Brain microvascular endothelial cell (primary cell): ENCODE measurements at regions not wholly inside any gene's neighbourhood (a gene's known extent, or its start where the extent isn't known, plus 50 kb on each side); places are given as distances from the start of the nearest gene placed in this dataset.
"Not testable (repeated sequence)": the region's sequence is repeated elsewhere in the genome, so short reads cannot be mapped to it uniquely, and the experiment has no call there.

Source experiments
- DNase-seq: peaks from one replicate; pipeline ENCODE4 v3.0.0-alpha.2; 2020
- H3K27ac ChIP-seq: fragments of 250-450 bp; sonication (Bioruptor Pico); 2 replicates; pipeline ENCODE4 v1.5.1; 2020; ENCODE audit warnings: mild to moderate bottlenecking, moderate library complexity
- H3K27me3 ChIP-seq: fragments of 250-450 bp; sonication (Bioruptor Pico); replicated peaks from 2 replicates; pipeline ENCODE4 v1.5.1; 2020; ENCODE audit warnings: mild to moderate bottlenecking
- H3K36me3 ChIP-seq: fragments of 250-450 bp; sonication (Bioruptor Pico); replicated peaks from 2 replicates; pipeline ENCODE4 v1.5.1; 2020; ENCODE audit warnings: mild to moderate bottlenecking
- H3K4me3 ChIP-seq: 2 replicates; pipeline ENCODE4 v1.5.1; 2011; ENCODE audit warnings: low read depth, mild to moderate bottlenecking, control low read depth, low read length, moderate library complexity
- in situ Hi-C: cut with HindIII; loops from 2 replicates; pipeline ENCODE4 v1.10.0; 2017; ENCODE audit warnings: low sequenced_read_pairs, low pct_ligation_motif_present
- TF ChIP-seq, protein P1 (sequence below): IDR thresholded peaks from 2 replicates; pipeline ENCODE4 v1.5.1; 2011; ENCODE audit warnings: low read depth, mild to moderate bottlenecking, moderate library complexity, low read length, control low read depth, inconsistent platforms; ENCODE audit errors: missing control alignments

GRCh38 chr13:94851576-94851975, 139.2 kb upstream of the SOX21 start:
- no peak overlapping the region for H3K27ac ChIP-seq
- in situ Hi-C loops: no loop called here
- no peaks in the 10 kb centered on the region for H3K36me3 ChIP-seq
- TF ChIP-seq, protein P1, sequence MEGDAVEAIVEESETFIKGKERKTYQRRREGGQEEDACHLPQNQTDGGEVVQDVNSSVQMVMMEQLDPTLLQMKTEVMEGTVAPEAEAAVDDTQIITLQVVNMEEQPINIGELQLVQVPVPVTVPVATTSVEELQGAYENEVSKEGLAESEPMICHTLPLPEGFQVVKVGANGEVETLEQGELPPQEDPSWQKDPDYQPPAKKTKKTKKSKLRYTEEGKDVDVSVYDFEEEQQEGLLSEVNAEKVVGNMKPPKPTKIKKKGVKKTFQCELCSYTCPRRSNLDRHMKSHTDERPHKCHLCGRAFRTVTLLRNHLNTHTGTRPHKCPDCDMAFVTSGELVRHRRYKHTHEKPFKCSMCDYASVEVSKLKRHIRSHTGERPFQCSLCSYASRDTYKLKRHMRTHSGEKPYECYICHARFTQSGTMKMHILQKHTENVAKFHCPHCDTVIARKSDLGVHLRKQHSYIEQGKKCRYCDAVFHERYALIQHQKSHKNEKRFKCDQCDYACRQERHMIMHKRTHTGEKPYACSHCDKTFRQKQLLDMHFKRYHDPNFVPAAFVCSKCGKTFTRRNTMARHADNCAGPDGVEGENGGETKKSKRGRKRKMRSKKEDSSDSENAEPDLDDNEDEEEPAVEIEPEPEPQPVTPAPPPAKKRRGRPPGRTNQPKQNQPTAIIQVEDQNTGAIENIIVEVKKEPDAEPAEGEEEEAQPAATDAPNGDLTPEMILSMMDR: no peak
- H3K27me3 ChIP-seq: no peaks in the 10 kb centered on the region
- no peak overlapping the region for H3K4me3 ChIP-seq
- DNase-seq: no peak

DNA sequence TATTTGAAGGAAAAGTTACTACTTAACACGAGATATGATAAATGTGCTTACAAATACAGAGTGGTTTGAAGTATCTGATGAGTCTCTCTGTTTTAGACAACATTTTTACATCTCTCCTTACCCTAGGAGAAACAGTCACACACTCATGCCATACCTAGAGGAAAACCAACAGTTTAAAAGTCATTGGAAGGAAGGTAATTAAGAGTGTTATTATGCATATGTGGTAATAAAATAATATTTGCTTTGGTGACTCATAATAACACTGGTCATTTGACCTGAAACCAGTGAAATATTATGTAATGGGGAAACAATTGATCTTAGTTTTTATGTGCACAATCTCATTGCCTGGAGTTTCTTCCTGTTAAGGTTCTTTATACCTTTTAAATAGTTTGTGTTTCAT, 136.9 kb upstream of the SOX21 start:
- TF ChIP-seq, protein P1: no peak
- Histone ChIP-seq H3K27ac (no peak overlapping the region), H3K27me3 (no peaks in the 10 kb centered on the region), H3K36me3 (no peaks in the 10 kb centered on the region), H3K4me3 (no peak overlapping the region)
- no peak for DNase-seq
- in situ Hi-C loops: no loop called here

DNA sequence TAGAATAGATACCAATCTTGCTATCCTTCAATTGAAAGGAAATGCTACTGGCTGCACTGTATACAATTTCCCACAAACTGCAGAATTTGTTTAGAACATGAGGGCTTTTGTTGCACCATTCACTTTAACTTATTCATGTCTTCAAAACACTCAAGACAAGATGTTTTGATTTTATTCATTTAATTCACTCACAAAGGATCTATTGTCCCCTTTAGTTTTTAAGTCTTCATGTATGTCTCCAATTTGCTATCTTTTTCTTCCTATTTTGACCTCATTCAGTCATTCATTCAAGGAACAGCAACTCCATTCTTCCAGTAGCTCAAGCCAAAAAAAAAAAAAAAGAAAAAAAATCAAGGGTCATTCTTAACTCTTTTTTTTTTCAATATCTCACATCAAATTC, 130.6 kb upstream of the SOX21 start:
- in situ Hi-C loops: no loop called here
- Histone ChIP-seq H3K27ac (no peak overlapping the region), H3K27me3 (no peaks in the 10 kb centered on the region), H3K36me3 (no peaks in the 10 kb centered on the region), H3K4me3 (no peak overlapping the region)
- TF ChIP-seq, protein P1: no peak
- no peak for DNase-seq

- H3K27me3 ChIP-seq, H3K4me3 ChIP-seq, H3K27ac ChIP-seq, in situ Hi-C loops, DNase-seq, H3K36me3 ChIP-seq: not testable (repeated sequence)
Measured at GRCh38 chr13:94837056-94837455, 124.7 kb upstream of the SOX21 start.

- no peak overlapping the region for H3K27ac ChIP-seq
- no peak for DNase-seq
- no peaks in the 10 kb centered on the region for H3K27me3 ChIP-seq
- no peaks in the 10 kb centered on the region for H3K36me3 ChIP-seq
- no peak overlapping the region for H3K4me3 ChIP-seq
- in situ Hi-C loops: no loop called here
- TF ChIP-seq, protein P1: no peak
Measured at GRCh38 chr13:94829837-94830365, 117.6 kb upstream of the SOX21 start.

GRCh38 chr13:94829185-94829836, 117.0 kb upstream of the SOX21 start:
- DNase-seq: no peak
- TF ChIP-seq, protein P1: no peak

More at GRCh38 chr13:94829185-94829836, 117.0 kb upstream of the SOX21 start:
- H3K27ac ChIP-seq: no peak overlapping the region
- in situ Hi-C loops: no loop called here
- H3K36me3 ChIP-seq: no peaks in the 10 kb centered on the region
- no peaks in the 10 kb centered on the region for H3K27me3 ChIP-seq
- no peak overlapping the region for H3K4me3 ChIP-seq
